HuH-7 (cell line): ENCODE measurements at regions not wholly inside any gene's neighbourhood (a gene's known extent, or its start where the extent isn't known, plus 50 kb on each side); places are given as distances from the start of the nearest gene placed in this dataset.
"Not testable (repeated sequence)": the region's sequence is repeated elsewhere in the genome, so short reads cannot be mapped to it uniquely, and the experiment has no call there.

ENCODE experiments used
- DNase-seq: peaks from one replicate; pipeline ENCODE4 v3.0.0; 2011; ENCODE audit warnings: low spot score

GRCh38 chr3:153830552-153830951, 290.6 kb upstream of the ARHGEF26 start:
- DNase-seq, result no peak

GRCh38 chr3:153835540-153835939, 285.6 kb upstream of the ARHGEF26 start:
- DNase-seq, result no peak

DNA sequence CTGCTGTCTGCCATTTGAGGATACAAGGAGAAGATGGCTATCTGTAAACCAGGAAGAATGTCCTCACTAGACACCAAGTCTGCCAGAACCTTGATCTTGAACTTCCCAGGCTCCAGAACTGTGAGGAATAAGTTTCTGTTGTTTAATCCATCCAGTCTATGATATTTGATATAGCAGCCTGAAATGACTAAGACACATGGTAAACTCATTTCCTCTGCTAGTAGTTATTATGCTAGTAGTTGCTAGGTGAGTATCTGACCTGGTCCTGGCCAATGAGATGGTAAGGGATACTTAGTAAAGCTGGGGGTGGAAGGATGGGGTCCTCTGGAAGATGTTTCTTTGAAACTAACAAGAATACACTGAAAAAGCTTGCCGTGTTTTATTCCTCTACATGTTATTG, 280.7 kb upstream of the ARHGEF26 start:
- no peak for DNase-seq

DNA sequence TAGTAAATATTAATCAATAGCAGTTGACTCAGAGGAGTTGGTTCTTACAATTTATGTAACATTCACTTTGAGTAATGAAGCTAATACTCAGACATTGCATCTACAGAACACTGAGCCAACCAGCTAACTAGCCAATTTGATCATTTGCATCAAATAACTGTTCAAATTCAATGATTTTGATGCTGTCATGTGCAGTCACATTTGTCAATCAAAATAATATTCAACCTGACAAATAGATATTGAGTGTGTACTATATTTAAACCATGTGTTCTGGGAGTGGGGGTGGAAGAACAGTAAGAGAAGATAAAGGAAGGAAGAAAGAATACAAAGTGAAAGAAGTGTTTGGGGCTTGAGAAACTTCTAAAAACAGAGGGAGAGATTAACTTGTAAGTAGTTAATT, 277.2 kb upstream of the ARHGEF26 start:
- no peak for DNase-seq

DNA sequence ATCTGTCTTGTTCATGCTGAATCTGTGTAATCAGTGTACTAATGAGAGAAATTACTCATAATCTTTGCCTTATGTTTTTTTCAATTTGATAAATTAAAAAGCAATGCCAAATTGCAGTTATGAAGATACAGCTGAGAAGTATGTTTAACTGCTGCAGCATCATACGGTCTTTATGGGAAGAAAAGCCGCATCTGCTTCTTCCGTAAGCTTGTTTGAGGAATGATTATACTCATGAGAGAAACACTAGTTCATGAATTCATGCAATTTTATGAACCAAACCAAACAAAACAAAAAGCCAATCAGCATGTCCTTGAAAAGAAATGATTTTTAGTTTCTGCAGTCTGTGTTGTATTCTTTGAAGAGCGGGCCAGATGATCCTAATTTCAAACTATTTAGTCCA, 275.9 kb upstream of the ARHGEF26 start:
- DNase-seq, result no peak

DNA sequence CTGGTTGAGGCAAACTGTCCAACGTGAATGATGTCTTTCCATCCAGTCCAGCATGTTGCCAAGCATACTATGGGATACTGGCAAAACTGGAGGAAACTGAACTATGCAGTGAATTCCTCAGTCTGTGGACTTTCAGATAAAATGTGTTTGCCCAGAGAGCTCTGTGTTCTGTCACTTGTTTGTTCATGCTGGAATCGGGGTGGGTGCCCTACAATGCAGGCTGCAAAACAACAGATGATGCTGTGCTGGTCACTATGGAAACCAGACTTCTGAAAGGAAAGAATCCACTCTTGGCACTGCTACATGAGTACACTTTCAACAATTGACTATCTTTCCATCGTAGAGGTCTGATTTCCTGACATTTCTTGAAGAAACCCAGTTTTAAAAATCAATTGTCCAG, 272.5 kb upstream of the ARHGEF26 start:
- DNase-seq, result no peak

DNA sequence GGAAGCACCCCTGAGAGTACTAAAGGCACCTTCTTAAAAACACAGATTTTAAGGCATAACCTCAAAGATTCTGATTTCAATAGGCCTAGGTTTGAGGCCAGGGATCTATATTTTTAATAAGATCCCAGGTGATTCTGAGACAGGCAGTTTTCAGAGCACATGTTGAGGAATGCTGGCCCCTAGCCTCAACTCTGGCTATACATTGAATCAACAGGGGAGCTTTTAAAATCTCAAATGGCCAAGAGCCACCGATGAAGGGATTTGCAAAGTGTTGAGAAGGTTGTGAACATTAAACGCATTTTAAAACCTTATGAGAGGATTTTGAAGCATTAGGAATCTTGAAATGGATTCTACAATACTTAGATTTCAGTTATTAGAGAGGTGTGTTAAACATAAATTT, 268.8 kb upstream of the ARHGEF26 start:
- DNase-seq, result no peak

- DNase-seq, result no peak
Observed at GRCh38 chr3:153853163-153853562, 268.0 kb upstream of the ARHGEF26 start.

DNA sequence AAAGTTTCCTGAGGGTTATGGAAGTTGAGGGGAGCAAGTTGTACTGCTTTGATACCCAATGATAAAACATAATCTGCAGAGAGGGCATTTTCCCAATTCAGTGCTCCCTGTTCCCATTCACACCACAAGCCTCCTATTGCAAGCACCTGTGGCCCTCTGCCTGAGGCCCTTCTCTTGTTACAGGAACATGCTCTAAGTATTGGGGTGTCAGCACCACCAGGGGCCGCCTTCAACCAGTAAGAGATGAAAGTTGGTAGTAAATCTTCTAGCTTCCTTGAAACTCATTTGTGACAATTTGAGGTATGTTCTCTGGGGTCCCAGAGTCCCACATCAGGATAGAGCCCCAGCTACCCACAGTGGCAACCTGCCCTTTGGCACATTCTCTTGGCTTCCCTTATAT, 265.4 kb upstream of the ARHGEF26 start:
- DNase-seq, result no peak

- DNase-seq, result no peak
Observed at GRCh38 chr3:153856932-153857331, 264.3 kb upstream of the ARHGEF26 start.

- DNase-seq, result no peak
Observed at GRCh38 chr3:153864793-153865192, 256.4 kb upstream of the ARHGEF26 start.

GRCh38 chr3:153866901-153867300, 254.3 kb upstream of the ARHGEF26 start:
- DNase-seq, result no peak

GRCh38 chr3:153874348-153874747, 246.8 kb upstream of the ARHGEF26 start:
- not testable (repeated sequence) for DNase-seq

DNA sequence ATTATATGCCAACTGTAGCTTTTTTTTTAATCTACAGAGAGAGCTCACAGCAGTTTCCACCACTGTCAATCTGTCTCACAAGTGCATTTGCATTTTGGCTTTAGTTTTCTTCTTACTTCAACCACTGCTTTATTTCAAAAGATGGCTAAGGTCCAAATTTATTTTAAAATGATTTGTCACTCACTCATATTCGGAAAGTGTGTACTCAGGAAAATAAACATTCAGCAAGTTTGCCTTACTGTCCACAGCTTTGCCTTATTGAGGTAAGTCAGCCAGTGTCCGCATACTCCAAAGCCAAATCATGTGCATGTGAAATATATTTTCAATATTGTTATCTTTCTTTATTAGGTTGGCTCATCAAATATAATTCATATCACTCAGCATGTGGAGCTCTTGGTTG, 240.7 kb upstream of the ARHGEF26 start:
- DNase-seq, result no peak

DNA sequence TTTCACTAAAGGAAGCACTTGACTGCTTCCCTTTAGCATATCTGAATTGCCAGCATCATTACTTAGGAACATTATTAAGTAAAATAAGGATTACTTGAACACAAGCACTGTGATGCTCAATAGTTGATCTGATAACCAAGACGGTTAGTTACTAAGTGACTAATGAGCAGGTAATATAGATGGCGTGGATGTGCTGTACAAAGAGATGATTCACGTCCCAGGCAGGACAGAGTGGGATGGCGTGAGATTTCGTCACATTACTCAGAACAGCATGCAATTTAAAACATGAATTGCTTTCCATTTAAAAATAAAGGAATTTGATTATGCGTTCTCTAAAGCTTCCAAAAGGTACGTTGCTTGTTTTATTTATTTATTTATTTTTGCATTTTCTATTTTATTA, 240.0 kb upstream of the ARHGEF26 start:
- no peak for DNase-seq

- DNase-seq, result no peak
Observed at GRCh38 chr3:153885359-153885758, 235.8 kb upstream of the ARHGEF26 start.

- no peak for DNase-seq
Observed at GRCh38 chr3:153889905-153890334, 231.3 kb upstream of the ARHGEF26 start.

DNA sequence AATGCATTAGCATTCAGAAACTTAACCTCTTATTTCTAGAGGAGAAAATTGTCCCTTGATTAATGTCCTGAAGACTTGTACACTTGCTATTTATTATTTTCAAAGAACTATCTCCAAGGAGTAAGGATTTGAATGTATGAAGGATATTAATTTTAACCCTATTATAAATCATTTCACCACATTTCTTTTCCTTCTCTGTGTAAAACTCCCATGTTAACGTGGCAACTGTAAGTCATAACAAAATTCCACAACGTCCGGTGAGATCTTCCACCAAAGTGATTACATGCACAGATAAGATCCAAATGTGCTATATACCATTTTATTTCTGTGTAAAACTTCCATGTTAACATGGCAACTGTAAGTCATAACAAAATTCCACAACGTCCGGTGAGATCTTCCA, 229.1 kb upstream of the ARHGEF26 start:
- DNase-seq, result no peak

DNA sequence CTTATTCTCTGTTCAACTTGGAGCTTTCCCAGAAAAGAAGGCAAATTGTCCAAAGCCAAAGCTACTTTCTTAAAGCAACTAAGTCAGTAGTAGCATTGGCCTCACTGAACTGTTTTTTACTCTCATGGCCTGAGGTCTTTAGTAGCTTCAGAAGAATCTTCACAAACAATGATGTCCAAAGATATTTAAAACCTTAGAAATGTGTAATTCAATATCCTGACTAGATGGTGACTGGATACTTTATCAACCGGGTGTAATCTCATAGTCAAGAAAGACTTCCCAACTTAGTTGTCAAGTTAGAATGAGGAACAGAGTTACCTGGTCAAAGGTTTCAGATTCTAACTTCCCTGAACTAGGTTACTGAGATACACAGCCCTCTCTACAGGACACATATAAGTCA, 226.3 kb upstream of the ARHGEF26 start:
- DNase-seq, result no peak

DNA sequence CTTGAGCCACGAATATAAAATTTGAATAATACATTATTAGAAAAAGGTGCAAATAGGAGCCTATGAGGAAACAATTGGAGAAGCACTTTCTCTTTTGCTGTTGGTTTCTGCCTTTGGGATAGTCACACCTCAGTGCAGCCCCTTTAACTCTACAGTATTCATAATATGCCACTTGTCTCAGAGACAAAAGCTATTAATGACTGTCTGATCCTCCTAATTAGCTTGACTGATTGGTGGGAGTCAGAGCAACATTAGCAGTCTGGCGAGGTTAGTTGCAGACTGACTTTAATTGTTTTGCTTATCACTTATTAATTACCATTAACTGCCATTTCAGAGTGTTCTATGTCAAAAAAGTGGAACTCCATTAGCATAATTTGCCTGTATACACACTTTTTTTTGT, 225.0 kb upstream of the ARHGEF26 start:
- no peak for DNase-seq

GRCh38 chr3:153897025-153897723, 224.0 kb upstream of the ARHGEF26 start:
- DNase-seq, result no peak

- DNase-seq, result no peak
Observed at GRCh38 chr3:153897842-153898241, 223.3 kb upstream of the ARHGEF26 start.

- DNase-seq, result no peak
Observed at GRCh38 chr3:153901152-153901551, 220.0 kb upstream of the ARHGEF26 start.

DNA sequence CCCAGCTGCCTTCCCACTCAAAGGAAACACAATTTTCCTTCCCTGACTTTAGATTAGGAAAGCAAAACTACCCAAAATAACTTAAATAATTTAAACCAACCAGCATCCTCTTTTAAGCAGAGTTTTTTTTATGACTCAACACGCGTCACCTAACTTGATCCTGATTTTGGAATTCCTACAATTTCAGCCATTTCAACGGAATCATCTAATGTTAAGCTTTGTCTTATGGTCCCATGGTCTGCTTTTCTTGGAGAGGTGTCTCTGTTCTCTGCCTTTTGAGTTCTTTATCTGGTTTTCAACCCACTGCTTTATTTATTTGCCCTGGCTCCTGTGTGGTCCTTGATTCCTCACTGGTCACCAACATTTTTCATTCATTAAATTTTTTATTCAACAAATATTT, 219.2 kb upstream of the ARHGEF26 start:
- DNase-seq, result no peak

GRCh38 chr3:153903430-153903829, 217.8 kb upstream of the ARHGEF26 start:
- DNase-seq, result peak; percentile 2
